ENCODE measurements at regions not wholly inside any gene's neighbourhood (a gene's known extent, or its start where the extent isn't known, plus 50 kb on each side); places are given as distances from the start of the nearest gene placed in this dataset.

DNA sequence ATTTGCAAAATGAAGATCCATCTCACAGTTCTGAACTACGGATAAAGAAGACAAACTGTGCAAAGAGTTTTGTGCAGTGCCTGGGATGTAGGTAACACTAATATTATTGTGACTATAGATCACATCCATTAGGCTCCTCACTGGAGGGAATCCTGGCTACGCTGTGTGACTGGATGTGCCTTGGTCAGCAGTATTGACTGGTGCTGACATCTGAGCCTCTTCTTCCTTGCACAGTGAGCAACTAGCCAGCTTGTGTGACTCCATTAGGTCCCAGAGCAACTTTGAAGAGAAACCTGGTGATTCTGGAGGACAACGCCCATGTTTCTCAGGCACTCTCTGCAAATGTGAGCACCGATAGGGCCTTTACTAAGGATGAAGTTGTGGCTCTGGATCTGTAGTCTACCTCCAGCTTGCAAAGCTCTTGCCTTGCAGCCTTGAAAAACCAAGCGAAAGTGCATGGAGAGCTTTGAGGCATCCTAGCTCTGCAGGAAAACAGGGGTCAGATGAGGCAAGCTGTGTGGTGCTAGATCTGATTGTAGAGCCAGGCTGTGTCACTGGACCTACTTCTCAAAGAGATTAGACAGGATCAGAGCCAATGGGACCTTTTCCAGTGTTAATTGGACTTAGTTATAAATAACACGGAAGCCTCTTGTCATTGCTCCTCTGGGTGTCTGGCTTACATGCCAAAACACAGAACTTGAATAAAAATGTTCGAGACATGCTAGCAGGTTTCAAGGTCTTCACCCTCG, 303.6 kb upstream of the LYZL1 start (continued):
- TF ChIP-seq, protein P1, sequence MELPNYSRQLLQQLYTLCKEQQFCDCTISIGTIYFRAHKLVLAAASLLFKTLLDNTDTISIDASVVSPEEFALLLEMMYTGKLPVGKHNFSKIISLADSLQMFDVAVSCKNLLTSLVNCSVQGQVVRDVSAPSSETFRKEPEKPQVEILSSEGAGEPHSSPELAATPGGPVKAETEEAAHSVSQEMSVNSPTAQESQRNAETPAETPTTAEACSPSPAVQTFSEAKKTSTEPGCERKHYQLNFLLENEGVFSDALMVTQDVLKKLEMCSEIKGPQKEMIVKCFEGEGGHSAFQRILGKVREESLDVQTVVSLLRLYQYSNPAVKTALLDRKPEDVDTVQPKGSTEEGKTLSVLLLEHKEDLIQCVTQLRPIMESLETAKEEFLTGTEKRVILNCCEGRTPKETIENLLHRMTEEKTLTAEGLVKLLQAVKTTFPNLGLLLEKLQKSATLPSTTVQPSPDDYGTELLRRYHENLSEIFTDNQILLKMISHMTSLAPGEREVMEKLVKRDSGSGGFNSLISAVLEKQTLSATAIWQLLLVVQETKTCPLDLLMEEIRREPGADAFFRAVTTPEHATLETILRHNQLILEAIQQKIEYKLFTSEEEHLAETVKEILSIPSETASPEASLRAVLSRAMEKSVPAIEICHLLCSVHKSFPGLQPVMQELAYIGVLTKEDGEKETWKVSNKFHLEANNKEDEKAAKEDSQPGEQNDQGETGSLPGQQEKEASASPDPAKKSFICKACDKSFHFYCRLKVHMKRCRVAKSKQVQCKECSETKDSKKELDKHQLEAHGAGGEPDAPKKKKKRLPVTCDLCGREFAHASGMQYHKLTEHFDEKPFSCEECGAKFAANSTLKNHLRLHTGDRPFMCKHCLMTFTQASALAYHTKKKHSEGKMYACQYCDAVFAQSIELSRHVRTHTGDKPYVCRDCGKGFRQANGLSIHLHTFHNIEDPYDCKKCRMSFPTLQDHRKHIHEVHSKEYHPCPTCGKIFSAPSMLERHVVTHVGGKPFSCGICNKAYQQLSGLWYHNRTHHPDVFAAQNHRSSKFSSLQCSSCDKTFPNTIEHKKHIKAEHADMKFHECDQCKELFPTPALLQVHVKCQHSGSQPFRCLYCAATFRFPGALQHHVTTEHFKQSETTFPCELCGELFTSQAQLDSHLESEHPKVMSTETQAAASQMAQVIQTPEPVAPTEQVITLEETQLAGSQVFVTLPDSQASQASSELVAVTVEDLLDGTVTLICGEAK (IDR thresholded peaks at IDR 0.05) = no peak
- TF ChIP-seq, protein P1 (CRISPR knock-in tag; IDR thresholded peaks at IDR 0.05) = no peak
- TF ChIP-seq MEIS2 (IDR thresholded peaks at IDR 0.05; ENCODE audit: partially characterized antibody) = peak; percentile 26
- no peak for TF ChIP-seq FOS (IDR thresholded peaks at IDR 0.05; ENCODE audit: extremely low read depth, insufficient read length)
- peak; percentile 41; the same call in 1 of the 2 replicates for TF ChIP-seq FOXJ2 (tag; IDR thresholded peaks at IDR 0.05)
- 0 out of 2 replicates have a peak, but pooled peaks have one; percentile 9 for TF ChIP-seq MAFG (tag; conservative IDR thresholded peaks at IDR 0.05)
- TF ChIP-seq MECOM (CRISPR knock-in tag; IDR thresholded peaks at IDR 0.05) = peak; percentile 40; the same call in 1 of the 2 replicates
- TF ChIP-seq KDM1A (IDR thresholded peaks at IDR 0.05) = 0 out of 4 replicates have a peak, but pooled peaks of 1 of the 2 experiments have one; percentile 11
- no peak for TF ChIP-seq TAF15 (IDR thresholded peaks at IDR 0.05; ENCODE audit: low read depth, low read length)
- TF ChIP-seq, protein P2, sequence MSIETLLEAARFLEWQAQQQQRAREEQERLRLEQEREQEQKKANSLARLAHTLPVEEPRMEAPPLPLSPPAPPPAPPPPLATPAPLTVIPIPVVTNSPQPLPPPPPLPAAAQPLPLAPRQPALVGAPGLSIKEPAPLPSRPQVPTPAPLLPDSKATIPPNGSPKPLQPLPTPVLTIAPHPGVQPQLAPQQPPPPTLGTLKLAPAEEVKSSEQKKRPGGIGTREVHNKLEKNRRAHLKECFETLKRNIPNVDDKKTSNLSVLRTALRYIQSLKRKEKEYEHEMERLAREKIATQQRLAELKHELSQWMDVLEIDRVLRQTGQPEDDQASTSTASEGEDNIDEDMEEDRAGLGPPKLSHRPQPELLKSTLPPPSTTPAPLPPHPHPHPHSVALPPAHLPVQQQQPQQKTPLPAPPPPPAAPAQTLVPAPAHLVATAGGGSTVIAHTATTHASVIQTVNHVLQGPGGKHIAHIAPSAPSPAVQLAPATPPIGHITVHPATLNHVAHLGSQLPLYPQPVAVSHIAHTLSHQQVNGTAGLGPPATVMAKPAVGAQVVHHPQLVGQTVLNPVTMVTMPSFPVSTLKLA (conservative IDR thresholded peaks at IDR 0.05) = no peak
- TF ChIP-seq FOXP1 (CRISPR knock-in tag; IDR thresholded peaks at IDR 0.05) = no peak
- TF ChIP-seq HMG20A (CRISPR knock-in tag; conservative IDR thresholded peaks at IDR 0.05) = no peak
- TF ChIP-seq, protein P3, sequence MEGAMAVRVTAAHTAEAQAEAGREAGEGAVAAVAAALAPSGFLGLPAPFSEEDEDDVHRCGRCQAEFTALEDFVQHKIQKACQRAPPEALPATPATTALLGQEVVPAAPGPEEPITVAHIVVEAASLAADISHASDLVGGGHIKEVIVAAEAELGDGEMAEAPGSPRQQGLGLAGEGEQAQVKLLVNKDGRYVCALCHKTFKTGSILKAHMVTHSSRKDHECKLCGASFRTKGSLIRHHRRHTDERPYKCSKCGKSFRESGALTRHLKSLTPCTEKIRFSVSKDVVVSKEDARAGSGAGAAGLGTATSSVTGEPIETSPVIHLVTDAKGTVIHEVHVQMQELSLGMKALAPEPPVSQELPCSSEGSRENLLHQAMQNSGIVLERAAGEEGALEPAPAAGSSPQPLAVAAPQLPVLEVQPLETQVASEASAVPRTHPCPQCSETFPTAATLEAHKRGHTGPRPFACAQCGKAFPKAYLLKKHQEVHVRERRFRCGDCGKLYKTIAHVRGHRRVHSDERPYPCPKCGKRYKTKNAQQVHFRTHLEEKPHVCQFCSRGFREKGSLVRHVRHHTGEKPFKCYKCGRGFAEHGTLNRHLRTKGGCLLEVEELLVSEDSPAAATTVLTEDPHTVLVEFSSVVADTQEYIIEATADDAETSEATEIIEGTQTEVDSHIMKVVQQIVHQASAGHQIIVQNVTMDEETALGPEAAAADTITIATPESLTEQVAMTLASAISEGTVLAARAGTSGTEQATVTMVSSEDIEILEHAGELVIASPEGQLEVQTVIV (CRISPR knock-in tag; IDR thresholded peaks at IDR 0.05; ENCODE audit: borderline replicate concordance) = no peak
- 0 out of 2 replicates have a peak, but pooled peaks have one; percentile 18 for TF ChIP-seq MEF2D (tag; conservative IDR thresholded peaks at IDR 0.05; ENCODE audit: low read depth)
- no peak for TF ChIP-seq STAG1 (CRISPR knock-in tag; IDR thresholded peaks at IDR 0.05; ENCODE audit: borderline replicate concordance)
- peak; percentile 16; the same call in 1 of the 2 replicates for TF ChIP-seq ZNF316 (IDR thresholded peaks at IDR 0.05)
